ENCODE measurements at regions not wholly inside any gene's neighbourhood (a gene's known extent, or its start where the extent isn't known, plus 50 kb on each side); places are given as distances from the start of the nearest gene placed in this dataset.

DNA sequence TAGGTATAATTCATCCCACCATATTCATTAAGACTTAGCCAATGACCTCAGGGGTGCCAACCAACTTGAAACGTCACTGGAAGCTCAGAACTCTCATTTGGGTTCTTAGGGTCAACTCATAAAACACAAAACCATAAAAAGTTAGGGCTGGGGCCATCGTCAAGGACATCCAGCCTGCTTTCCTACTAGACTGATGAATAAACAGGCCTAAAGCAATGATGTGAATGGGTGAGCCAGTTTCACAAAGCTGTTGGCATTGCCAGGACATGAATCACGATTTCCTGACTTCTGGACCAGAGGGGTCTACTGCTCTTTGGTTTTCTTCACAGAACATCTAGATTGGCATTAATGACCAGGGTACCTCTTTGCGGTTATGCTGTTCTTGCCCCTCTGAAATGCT lies 64.7 kb downstream of the EOMES start:
- no peak for TF ChIP-seq POLR2A (IDR thresholded peaks at IDR 0.05)
- TF ChIP-seq, protein P1, sequence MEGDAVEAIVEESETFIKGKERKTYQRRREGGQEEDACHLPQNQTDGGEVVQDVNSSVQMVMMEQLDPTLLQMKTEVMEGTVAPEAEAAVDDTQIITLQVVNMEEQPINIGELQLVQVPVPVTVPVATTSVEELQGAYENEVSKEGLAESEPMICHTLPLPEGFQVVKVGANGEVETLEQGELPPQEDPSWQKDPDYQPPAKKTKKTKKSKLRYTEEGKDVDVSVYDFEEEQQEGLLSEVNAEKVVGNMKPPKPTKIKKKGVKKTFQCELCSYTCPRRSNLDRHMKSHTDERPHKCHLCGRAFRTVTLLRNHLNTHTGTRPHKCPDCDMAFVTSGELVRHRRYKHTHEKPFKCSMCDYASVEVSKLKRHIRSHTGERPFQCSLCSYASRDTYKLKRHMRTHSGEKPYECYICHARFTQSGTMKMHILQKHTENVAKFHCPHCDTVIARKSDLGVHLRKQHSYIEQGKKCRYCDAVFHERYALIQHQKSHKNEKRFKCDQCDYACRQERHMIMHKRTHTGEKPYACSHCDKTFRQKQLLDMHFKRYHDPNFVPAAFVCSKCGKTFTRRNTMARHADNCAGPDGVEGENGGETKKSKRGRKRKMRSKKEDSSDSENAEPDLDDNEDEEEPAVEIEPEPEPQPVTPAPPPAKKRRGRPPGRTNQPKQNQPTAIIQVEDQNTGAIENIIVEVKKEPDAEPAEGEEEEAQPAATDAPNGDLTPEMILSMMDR (IDR thresholded peaks at IDR 0.05), result no peak
- no peak overlapping the region for H3K4me3 ChIP-seq
- no peaks in the 10 kb centered on the region for H3K36me3 ChIP-seq
- H3K9me3 ChIP-seq, result no peaks in the 10 kb centered on the region
- ATAC-seq, result no peak
- intact Hi-C loops (cut with DNase I), result loop anchor here in 5 of 10 donors (5.0 to 10.0 kb wide), 3 partner anchors 173 to 345 kb away; partner anchors contain the start of gene SLC4A7 (in 2 of the 5)
- no peak overlapping the region for H3K27ac ChIP-seq
- H3K27me3 ChIP-seq, result no peaks in the 10 kb centered on the region
- H3K4me1 ChIP-seq, result no peaks in the 10 kb centered on the region
- DNase-seq, result no peak
- 88 to 97% (median 94%) methylated on average over 4 of the region's 4 CpGs for WGBS, 4 donors

DNA sequence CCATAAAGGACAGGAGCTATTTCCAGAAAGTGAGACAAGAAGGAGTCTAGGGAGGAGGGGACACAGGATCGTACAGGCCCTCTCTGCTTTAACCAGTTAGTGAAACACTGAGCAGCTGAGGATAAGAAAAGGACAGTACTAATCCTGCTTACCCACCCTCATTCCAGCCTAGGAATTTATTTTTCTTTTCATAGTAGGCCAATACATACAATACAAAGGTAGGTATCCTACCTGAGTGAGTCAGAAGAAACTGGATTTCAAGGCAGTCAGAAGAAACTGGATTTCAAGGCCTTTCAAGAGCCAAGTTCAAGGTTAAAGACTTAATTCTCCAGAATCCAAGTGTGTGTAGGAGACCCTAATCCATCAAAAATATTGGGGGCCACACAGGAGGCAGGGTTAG lies 65.3 kb downstream of the EOMES start:
- ATAC-seq, result no peak
- no peaks in the 10 kb centered on the region for H3K9me3 ChIP-seq
- DNase-seq, result no peak
- H3K36me3 ChIP-seq, result no peaks in the 10 kb centered on the region
- TF ChIP-seq, protein P1 (IDR thresholded peaks at IDR 0.05), result no peak
- no peak for TF ChIP-seq POLR2A (IDR thresholded peaks at IDR 0.05)
- H3K4me3 ChIP-seq, result no peak overlapping the region
- intact Hi-C loops (cut with DNase I), result loop anchor here in 5 of 10 donors (5.0 to 10.0 kb wide), 3 partner anchors 172 to 344 kb away; partner anchors contain the start of gene SLC4A7 (in 2 of the 5)
- H3K27ac ChIP-seq, result no peak overlapping the region
- no peaks in the 10 kb centered on the region for H3K4me1 ChIP-seq
- WGBS, 4 donors, result 72 to 84% (median 78%) methylated on average over 1 of the region's 1 CpG
- no peaks in the 10 kb centered on the region for H3K27me3 ChIP-seq

DNA sequence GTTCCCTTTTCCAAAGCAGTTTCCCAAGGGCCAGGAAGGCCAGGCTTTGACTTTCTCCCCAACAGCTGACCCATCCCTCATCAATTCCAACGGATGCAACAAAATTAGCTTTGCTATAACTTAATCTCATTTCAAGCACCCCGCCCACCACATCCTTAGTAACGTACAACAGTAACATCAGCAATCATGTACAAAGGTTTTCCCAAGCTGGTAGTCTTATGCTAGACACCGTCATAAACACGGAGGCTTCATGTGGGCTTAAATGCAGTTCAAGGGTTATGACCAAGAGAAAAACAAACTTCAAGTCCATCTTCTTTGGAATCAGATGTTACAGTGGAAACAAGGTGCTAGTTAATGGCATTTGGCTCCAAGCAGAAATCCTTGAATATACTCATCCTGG lies 66.6 kb downstream of the EOMES start:
- Histone ChIP-seq H3K36me3 (no peaks in the 10 kb centered on the region), H3K27me3 (no peaks in the 10 kb centered on the region), H3K27ac (no peak overlapping the region), H3K4me1 (no peaks in the 10 kb centered on the region), H3K4me3 (no peak overlapping the region), H3K9me3 (no peaks in the 10 kb centered on the region)
- no peak for DNase-seq
- intact Hi-C loops (cut with DNase I), result loop anchor here in 5 of 10 donors (5.0 to 10.0 kb wide), 3 partner anchors 171 to 343 kb away; partner anchors contain the start of gene SLC4A7 (in 2 of the 5)
- ATAC-seq, result no peak
- 76 to 82% (median 80%) methylated on average over 5 of the region's 5 CpGs for WGBS, 4 donors
- TF ChIP-seq, protein P1 (IDR thresholded peaks at IDR 0.05), result no peak

DNA sequence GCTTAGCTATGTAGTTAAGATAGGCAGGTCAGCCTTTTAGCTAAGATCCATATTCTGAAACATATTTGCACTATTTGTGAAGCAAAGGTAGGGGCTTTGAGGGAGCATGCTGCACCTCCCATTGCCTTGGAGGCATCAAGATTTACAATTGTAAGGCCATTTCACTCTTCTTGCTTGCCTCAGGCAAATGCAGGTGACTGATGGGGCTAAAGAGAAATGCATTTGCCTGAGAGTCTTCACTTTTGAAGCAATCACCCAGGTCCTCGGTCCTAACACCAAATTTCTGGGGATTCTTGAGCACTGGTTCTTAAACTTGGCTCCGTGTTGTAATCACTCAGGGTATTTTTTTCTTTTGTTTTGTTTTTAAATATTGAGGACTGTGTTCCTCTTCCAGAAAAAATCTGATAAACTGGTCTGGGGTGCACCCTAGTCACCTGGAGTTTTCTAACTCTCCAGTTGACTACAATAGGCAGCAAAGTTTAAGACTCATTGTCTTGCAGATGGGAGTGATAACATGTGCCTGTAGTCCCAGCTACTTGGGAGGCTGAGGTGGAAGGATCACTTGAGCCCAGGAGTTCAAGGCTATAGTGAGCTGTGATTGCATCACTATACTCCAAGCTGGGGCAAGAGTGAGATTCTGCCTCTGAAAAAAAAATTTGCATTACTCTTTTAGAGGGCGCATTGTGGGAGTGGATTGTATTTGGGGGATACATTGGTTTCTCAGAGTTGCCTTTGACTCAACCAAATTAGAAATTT lies 68.1 kb downstream of the EOMES start:
- no peak for ATAC-seq
- Histone ChIP-seq H3K27me3 (no peaks in the 10 kb centered on the region), H3K9me3 (no peaks in the 10 kb centered on the region), H3K27ac (no peak overlapping the region), H3K36me3 (no peaks in the 10 kb centered on the region), H3K4me1 (no peaks in the 10 kb centered on the region), H3K4me3 (no peak overlapping the region)
- TF ChIP-seq, protein P1 (IDR thresholded peaks at IDR 0.05), result no peak
- no peak for TF ChIP-seq POLR2A (IDR thresholded peaks at IDR 0.05)
- DNase-seq, result no peak
- WGBS, 4 donors, result 86 to 92% (median 87%) methylated on average over 3 of the region's 3 CpGs
- intact Hi-C loops (cut with DNase I), result loop anchor here in 4 of 10 donors (10.0 kb wide), 2 partner anchors 169 to 339 kb away; partner anchors contain the start of gene SLC4A7 (in 2 of the 4)

Data from heart left ventricle (tissue), 16 donors.